Muscle of leg (tissue), 3 donors: ENCODE measurements at regions not wholly inside any gene's neighbourhood (a gene's known extent, or its start where the extent isn't known, plus 50 kb on each side); places are given as distances from the start of the nearest gene placed in this dataset.

ENCODE experiments used
- DNase-seq: peaks from one replicate; pipeline ENCODE4 v3.0.0; 2013
- H3K27ac ChIP-seq: one replicate; pipeline ENCODE4 v1.5.1; 2013; ENCODE audit warnings: mild to moderate bottlenecking, low read length, control low read depth
- H3K27me3 ChIP-seq: one replicate; pipeline ENCODE4 v1.6.1; 2013; ENCODE audit warnings: low read length; ENCODE audit not compliant: control insufficient read depth, insufficient read depth
- H3K36me3 ChIP-seq: one replicate; pipeline ENCODE4 v1.6.1; 2013; ENCODE audit warnings: low read length; ENCODE audit not compliant: control insufficient read depth, insufficient read depth
- H3K4me1 ChIP-seq: one replicate; pipeline ENCODE4 v1.6.1; 2013; ENCODE audit warnings: low read length; ENCODE audit not compliant: control insufficient read depth, insufficient read depth
- H3K4me3 ChIP-seq: one replicate; pipeline ENCODE4 v1.5.1; 2013; ENCODE audit warnings: low read length, control low read depth
- H3K9me3 ChIP-seq: replicated peaks from 2 replicates; pipeline ENCODE4 v1.6.1; 2013; ENCODE audit warnings: low read depth, low read length; ENCODE audit not compliant: control insufficient read depth
- WGBS: methylation state at CpG from one replicate; pipeline ENCODE4 v1.1.5; 2013; ENCODE audit warnings: missing lambda C conversion rate; ENCODE audit not compliant: insufficient coverage; 5-methylcytosine and 5-hydroxymethylcytosine counted together

DNA sequence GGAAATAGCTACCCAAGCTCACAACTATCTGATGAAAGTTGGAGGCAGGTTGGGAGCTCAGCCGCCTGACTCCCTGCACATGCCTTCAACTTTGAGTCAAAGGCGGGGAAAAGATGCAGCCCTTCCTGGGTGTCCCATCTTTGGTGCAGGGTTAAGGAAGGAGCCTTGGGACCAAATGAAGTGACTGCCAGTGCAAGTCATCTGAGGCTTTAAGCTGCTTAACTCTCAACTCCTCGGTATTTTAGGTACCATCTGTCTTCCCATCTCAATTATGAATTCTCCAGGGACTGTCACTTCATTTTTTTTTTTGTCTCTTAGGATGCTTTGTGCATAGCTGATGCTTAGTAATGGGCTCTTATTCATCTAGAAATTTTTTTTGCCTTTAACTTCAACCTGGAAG is 408.8 kb upstream of the C2CD4B start:
- Histone ChIP-seq H3K4me1 (peaks cover 16% of the 10 kb centered on the region), H3K36me3 (no peaks in the 10 kb centered on the region), H3K27ac (no peak overlapping the region), H3K27me3 (no peaks in the 10 kb centered on the region), H3K4me3 (no peak overlapping the region), H3K9me3 (no peaks in the 10 kb centered on the region)
- DNase-seq = no peak
- 83% methylated on average over 2 of the region's 3 CpGs for WGBS

DNA sequence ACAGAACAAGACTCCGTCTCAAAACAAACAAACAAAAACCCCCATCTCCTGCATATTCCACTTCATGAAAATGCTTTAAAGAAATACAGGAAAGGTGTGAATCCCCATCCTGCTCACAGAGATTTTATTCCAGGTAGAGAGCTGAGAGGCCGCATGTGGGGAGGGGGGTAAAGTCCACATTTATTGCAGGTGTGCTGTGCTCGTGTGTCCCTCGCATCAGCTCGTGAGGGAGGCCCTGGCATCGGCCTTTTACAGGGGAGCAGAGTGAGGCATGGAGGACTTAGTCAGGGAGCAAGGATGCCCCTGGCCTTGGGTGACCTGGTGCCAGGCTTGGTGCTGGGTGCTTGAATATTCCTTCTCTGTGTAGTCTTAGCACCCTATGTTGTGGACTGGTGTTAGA is 413.5 kb upstream of the C2CD4B start:
- DNase-seq = no peak
- Histone ChIP-seq H3K27me3 (no peaks in the 10 kb centered on the region), H3K36me3 (no peaks in the 10 kb centered on the region), H3K4me3 (no peak overlapping the region), H3K9me3 (no peaks in the 10 kb centered on the region), H3K4me1 (peaks cover 2% of the 10 kb centered on the region), H3K27ac (no peak overlapping the region)
- 80% methylated on average over 2 of the region's 6 CpGs for WGBS

DNA sequence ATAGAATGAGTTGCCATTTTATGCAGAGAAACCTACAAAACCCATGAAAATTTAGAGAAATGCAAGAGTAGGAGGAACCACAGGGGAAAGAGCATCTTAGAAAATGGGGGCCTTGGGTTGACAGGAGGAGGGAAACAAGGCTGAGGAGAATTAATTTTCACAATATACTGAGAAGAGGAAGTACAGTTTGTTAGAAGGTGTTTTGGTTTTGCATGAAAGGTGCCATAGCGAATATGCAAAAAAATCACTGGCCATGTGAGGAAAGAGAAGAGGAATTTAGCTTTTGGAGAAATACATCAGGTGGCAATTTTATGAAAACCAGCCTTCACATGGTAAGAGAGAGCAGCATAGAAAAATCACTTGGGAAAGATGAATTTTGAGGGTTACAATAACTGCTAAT is 413.9 kb upstream of the C2CD4B start:
- 90% methylated on average over 1 of the region's 1 CpG for WGBS
- Histone ChIP-seq H3K4me3 (no peak overlapping the region), H3K27ac (no peak overlapping the region), H3K27me3 (no peaks in the 10 kb centered on the region), H3K36me3 (no peaks in the 10 kb centered on the region), H3K4me1 (peaks cover 2% of the 10 kb centered on the region), H3K9me3 (no peaks in the 10 kb centered on the region)
- DNase-seq = no peak

DNA sequence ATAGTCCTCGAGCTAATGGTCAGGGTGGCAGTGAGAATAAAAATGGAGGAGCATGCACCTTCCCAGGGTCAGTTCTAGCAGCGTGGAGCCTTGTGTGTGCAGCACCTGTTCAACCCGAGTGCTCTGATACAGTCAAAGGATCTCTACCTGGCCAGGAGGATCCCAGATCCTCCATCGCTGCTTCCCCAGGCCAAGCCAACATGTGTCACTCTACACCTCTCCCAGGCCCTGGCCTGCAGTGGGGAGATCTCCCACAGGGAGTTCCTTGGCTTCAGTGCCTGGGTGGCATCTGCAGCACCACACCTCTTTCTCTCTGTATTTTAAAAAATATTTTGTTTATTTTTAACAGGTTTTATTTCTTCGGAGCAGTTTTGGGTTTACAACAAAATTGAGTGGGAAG is 414.8 kb upstream of the C2CD4B start:
- no peak for DNase-seq
- Histone ChIP-seq H3K4me3 (no peak overlapping the region), H3K4me1 (peaks cover 2% of the 10 kb centered on the region), H3K36me3 (no peaks in the 10 kb centered on the region), H3K27ac (no peak overlapping the region), H3K9me3 (no peaks in the 10 kb centered on the region), H3K27me3 (no peaks in the 10 kb centered on the region)
- 50% methylated on average over 1 of the region's 5 CpGs for WGBS

DNA sequence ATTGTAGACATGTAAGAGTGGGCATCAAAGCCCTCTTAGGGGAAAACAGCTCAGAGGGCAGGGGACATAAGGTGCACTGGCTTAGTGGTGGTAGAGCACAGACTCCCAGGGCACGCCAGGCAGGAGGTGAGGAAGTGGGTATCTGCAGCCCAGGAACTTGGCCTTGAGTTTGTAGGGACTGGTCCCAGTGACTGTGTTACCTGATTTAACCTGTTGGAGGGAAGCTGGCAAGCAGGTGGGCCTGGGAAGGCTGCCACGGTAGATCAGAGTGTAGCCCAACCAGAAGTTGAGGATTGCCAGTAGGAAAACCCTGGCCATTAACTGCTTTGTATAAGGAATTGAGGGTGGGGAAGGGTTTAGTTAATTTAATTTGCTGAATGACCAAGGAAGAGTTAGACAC is 417.5 kb upstream of the C2CD4B start:
- 69% methylated on average over 2 of the region's 2 CpGs for WGBS
- no peaks in the 10 kb centered on the region for H3K9me3 ChIP-seq

DNA sequence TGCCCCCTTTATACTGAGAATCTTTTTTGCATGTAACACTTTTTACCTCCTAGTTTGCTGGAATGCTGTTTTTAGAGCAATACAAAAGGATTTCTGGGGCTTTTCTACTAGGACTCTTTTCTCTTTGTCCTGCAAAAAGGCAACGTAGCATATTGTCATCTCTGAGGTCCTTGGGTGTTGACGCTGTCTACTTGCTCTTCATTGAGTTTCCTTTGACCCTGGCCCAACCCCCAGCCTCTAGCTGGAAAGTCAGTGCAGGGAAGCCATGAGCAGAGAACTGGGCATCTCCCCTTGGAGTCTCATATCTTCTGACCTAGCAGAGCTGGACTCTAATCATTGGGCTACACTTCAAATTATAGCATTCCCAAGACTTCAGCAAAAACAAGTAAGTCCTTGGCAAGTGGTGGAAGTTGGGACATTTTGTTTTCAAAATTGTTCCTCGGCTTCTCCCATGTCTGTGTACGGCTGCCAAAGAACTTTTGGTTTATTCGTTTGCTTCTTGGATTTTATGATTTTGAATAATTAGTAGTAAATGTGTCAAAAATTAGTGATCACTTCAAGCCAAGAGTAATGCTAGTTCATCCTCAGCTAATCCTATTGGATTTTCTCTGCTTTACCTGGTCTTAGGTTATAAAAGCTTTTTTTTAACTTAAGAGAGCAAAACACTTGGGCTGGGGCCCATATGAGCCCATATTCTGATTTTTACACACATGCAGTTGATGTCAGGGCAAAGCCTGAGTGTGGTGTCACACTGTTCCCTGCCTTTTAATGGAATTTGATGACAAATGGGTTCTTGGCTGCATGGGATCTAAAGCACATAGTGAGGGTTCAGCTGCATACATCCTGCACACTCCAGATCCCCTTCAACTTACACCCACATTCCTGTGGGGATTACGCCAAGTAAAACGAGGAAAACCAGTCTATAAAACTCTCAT is 419.5 kb upstream of the C2CD4B start:
- H3K36me3 ChIP-seq = no peaks in the 10 kb centered on the region
- H3K4me3 ChIP-seq = no peak overlapping the region
- DNase-seq = no peak
- no peaks in the 10 kb centered on the region for H3K27me3 ChIP-seq
- peaks cover 2% of the 10 kb centered on the region for H3K4me1 ChIP-seq
- no peak overlapping the region for H3K27ac ChIP-seq
- 87% methylated on average over 3 of the region's 7 CpGs for WGBS
- H3K9me3 ChIP-seq = no peaks in the 10 kb centered on the region

More for the DNA sequence above, 417.5 kb upstream of the C2CD4B start:
- DNase-seq = no peak
- H3K27me3 ChIP-seq = no peaks in the 10 kb centered on the region
- H3K4me1 ChIP-seq = no peaks in the 10 kb centered on the region
- no peak overlapping the region for H3K4me3 ChIP-seq
- no peaks in the 10 kb centered on the region for H3K36me3 ChIP-seq
- H3K27ac ChIP-seq = no peak overlapping the region

DNA sequence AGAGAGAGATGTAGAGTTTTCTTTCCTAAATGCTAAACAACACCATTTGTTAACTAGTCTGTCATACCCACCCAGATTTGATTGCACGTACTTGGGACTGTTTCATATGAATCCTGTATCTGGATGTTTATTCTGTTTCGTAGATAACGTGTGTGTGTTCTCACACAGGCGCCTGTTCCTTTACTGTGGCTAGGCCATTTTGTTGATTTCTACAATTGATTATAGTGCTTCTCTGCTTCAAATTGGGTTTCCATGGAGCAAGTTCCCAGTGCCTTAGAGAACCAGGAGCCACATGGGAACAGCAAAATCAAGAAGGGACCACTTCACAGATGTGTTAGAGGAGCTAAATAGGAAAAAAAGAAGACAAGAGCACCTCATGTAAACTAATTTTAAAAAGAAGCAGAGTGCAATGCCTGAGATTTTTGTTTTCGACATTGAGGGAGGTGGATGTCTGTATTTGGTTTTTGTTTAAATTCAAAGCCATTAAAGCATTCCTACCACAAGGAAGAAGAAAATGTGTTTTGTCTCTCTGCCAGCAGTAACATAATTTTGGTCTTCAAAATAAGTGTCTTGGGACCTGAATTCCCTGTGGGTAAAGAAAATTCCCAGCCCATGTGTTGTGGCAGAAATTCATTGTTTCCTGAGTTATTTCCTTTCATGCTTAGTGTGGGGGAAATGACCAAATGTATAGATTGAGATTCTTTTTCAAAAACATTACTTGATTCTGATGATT is 424.0 kb upstream of the C2CD4B start:
- WGBS = no CpG with 5 or more reads among the region's 5 CpGs

DNA sequence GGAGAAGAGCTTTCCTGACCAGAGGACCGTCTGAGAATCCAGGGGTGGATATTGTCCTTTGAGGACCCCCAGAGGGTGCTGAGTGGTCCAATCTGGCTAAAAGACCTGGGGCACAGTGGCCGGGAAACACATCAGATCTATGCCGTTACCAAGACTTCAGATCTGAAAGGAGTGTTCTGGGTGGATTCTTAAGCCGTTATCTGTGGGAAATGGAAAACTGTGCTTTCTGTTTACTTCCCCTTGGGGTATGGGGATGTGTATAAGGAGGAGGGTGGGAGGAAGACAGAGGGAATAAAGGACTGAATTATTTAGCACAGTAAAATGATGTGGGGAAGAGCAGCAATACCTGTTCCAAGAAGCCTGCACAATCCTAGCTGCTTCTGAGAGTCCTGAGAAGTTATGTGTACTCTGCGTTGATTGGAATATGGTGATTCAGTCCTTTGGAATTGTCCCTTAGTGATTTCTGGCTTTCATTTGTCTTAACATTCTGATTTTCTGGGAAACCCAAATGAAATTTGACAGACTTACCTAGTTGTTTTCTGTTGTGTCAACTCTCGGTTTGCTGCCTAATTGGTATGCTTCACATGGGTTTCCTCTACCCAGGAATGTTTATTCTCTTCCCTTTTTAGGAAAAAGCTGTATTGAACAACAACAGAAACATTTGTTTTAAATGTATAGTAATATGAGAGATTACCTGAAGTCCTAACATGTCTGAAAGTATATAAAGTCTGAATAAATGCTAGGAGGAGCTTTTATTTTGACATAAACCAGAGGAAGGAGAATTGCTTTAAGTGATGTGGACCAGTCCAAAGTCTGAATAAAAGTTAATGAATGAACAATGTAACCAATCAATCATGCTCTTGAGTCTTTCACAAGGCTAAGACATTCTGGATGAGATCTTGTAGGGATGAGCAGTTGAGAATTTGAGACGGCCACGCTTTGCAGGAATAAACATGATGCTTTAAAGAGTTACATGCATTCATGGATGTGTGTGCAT is 427.1 kb upstream of the C2CD4B start:
- Histone ChIP-seq H3K4me1 (peaks cover 11% of the 10 kb centered on the region), H3K27me3 (no peaks in the 10 kb centered on the region), H3K4me3 (no peak overlapping the region), H3K9me3 (no peaks in the 10 kb centered on the region), H3K27ac (no peak overlapping the region), H3K36me3 (peaks cover 5% of the 10 kb centered on the region)
- 52% methylated on average over 6 of the region's 8 CpGs for WGBS
- no peak for DNase-seq

More for the DNA sequence above, 424.0 kb upstream of the C2CD4B start:
- no peak for DNase-seq
- no peaks in the 10 kb centered on the region for H3K27me3 ChIP-seq
- no peaks in the 10 kb centered on the region for H3K9me3 ChIP-seq
- peaks cover 5% of the 10 kb centered on the region for H3K36me3 ChIP-seq
- no peak overlapping the region for H3K4me3 ChIP-seq
- H3K4me1 ChIP-seq = peaks cover 7% of the 10 kb centered on the region
- H3K27ac ChIP-seq = no peak overlapping the region

DNA sequence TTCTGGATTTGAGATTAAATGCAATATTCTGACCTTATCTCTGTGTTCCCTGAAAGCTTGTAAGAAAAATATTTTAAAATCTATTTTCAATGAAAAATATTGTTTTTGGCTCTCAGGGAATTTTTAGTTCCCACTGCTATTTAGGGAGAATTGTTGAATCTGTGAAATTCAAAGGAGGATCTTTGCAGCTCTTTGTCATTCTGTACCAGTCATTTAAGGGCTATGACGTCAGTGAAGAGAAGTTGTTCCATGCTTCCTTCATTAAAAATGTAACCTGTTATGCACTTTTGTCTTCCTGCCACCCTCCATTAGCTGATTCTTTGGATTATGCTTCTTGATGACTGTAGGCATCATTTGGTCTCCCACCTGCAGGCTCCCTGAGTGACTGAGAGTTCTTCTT is 427.8 kb upstream of the C2CD4B start:
- H3K9me3 ChIP-seq = no peaks in the 10 kb centered on the region
- peaks cover 11% of the 10 kb centered on the region for H3K4me1 ChIP-seq
- peaks cover 5% of the 10 kb centered on the region for H3K36me3 ChIP-seq
- H3K27me3 ChIP-seq = no peaks in the 10 kb centered on the region
- 0% methylated on average over 1 of the region's 1 CpG for WGBS
- no peak for DNase-seq
- no peak overlapping the region for H3K4me3 ChIP-seq
- H3K27ac ChIP-seq = no peak overlapping the region
